GM12878 (cell line): ENCODE measurements at regions not wholly inside any gene's neighbourhood (a gene's known extent, or its start where the extent isn't known, plus 50 kb on each side); places are given as distances from the start of the nearest gene placed in this dataset.

Source experiments
- ELK1 ChIP-seq: IDR thresholded peaks from 2 replicates; pipeline ENCODE4 v1.6.1; 2012; ENCODE audit warnings: low read depth, low read length, improper control_type of control experiment
- EZH2 ChIP-seq: IDR thresholded peaks from 2 replicates; pipeline ENCODE4 v1.6.1; 2012; ENCODE audit warnings: low read depth, mild to moderate bottlenecking, control low read depth, inconsistent platforms, low read length, borderline replicate concordance; ENCODE audit not compliant: control insufficient read depth
- HDAC6 ChIP-seq: fragments of 200-600 bp; sonication (generic); IDR thresholded peaks from one replicate; pipeline ENCODE4 v1.8.0; 2017; ENCODE audit warnings: antibody characterized with exemption; ENCODE audit not compliant: unreplicated experiment
- PML ChIP-seq: IDR thresholded peaks from 2 replicates; pipeline ENCODE4 v1.6.1; 2012; ENCODE audit warnings: low read length, inconsistent platforms
- POLR2A ChIP-seq: IDR thresholded peaks from 2 replicates; pipeline ENCODE4 v1.6.1; 2011; ENCODE audit warnings: low read depth, mild to moderate bottlenecking, low read length
- POLR2AphosphoS5 ChIP-seq: IDR thresholded peaks from 2 replicates; pipeline ENCODE4 v1.6.1; 2011; ENCODE audit warnings: mild to moderate bottlenecking, low read length, inconsistent platforms
- TAF1 ChIP-seq: IDR thresholded peaks from 2 replicates; pipeline ENCODE4 v1.6.1; 2011; ENCODE audit warnings: mild to moderate bottlenecking, low read depth, low read length, borderline replicate concordance
- YY1 ChIP-seq: IDR thresholded peaks from 2 replicates; pipeline ENCODE4 v1.6.1; 2011; ENCODE audit warnings: low read depth, mild to moderate bottlenecking, low read length
- ZBED1 ChIP-seq: IDR thresholded peaks from 2 replicates; pipeline ENCODE4 v1.6.1; 2016; ENCODE audit warnings: borderline replicate concordance

DNA sequence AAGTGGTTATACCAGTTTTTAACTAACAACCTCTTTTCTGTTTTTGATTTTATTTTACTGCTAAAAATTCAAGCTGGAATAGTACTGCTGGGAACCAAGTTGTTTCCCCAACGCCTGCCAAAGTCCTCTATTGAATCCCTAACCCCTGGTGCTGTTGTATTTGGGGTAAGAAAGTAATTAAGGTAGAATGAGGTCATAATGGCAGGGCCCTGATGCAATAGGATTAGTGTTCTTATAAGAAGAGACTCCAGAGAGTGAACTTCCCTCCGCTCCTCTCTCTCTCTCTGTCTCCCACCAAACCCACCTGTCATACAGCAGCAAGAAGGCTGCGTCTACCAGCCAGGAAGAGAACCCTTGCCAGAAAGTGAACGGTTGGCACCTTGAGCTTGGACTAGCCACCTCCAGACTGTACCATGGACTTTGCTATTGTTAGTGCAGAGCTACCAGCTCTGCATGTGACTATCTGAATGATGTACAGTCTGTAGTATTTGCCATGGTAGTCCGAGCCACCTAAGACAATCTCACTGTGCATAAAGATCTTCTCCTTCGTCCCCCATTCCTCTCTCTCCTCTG is 86.5 kb upstream of the KLF6 start:
- TF ChIP-seq ELK1 (no peak), POLR2A (no peak), PML (no peak), HDAC6 (no peak), TAF1 (no peak), EZH2 (no peak), ZBED1 (no peak), POLR2AphosphoS5 (no peak), YY1 (no peak)
